Activated gamma-delta T cell treated with Interleukin-2 at 50 U/mL for 16 hours (primary cell): ENCODE measurements at regions not wholly inside any gene's neighbourhood (a gene's known extent, or its start where the extent isn't known, plus 50 kb on each side); places are given as distances from the start of the nearest gene placed in this dataset.

Experiments
- DNase-seq: peaks from one replicate; pipeline ENCODE4 v3.0.0-alpha.2; 2020

- DNase-seq: no peak
These were observed 78.5 kb upstream of the BCL6 start for GRCh38 chr3:187823746-187824145.

- no peak for DNase-seq
These were observed 82.5 kb upstream of the BCL6 start for GRCh38 chr3:187827723-187828122.

GRCh38 chr3:187828579-187829452, 83.5 kb upstream of the BCL6 start:
- no peak for DNase-seq

- DNase-seq: no peak
These were observed 84.9 kb upstream of the BCL6 start for GRCh38 chr3:187830181-187830580.

GRCh38 chr3:187831125-187832051, 86.1 kb upstream of the BCL6 start:
- no peak for DNase-seq

DNA sequence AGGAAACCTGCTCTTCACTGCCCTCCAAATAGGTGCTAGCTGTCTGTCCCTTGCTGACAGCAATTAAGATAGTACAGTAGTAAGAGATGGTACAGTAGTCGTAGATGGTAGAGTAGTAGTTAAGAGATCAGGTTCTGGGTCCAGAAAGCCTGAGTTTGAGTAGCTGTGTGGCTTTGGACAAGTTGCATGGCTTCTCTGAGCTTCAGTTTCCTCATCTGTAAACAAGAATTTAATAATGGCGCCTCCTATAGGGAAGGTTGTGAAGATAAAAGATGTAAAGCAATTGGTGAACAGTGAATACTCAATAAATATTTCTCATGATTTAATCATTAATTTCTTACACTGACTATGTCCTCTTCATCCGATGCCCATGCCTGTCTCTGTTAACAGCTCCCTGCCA, 86.9 kb upstream of the BCL6 start:
- no peak for DNase-seq

DNA sequence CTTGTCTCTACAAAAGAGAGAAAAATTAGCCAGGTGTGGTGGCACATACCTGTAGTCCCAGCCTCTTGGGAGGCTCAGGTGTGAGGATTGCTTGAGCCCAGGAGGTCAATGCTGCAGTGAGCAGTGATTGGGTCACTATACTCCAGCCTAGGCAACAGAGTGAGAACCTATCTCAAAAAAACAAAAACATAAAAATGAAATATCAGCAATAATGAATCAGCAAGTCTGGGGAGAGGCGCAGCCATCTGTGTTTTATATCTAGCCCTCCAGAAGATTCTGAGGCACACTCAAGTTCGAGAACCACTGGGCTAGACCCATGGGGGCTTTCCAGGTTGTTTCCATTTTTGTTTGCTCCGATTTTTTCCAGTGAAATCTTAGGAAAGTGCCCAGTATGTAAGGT, 88.1 kb upstream of the BCL6 start:
- no peak for DNase-seq

- DNase-seq: no peak
These were observed 88.7 kb upstream of the BCL6 start for GRCh38 chr3:187833799-187834578.

DNA sequence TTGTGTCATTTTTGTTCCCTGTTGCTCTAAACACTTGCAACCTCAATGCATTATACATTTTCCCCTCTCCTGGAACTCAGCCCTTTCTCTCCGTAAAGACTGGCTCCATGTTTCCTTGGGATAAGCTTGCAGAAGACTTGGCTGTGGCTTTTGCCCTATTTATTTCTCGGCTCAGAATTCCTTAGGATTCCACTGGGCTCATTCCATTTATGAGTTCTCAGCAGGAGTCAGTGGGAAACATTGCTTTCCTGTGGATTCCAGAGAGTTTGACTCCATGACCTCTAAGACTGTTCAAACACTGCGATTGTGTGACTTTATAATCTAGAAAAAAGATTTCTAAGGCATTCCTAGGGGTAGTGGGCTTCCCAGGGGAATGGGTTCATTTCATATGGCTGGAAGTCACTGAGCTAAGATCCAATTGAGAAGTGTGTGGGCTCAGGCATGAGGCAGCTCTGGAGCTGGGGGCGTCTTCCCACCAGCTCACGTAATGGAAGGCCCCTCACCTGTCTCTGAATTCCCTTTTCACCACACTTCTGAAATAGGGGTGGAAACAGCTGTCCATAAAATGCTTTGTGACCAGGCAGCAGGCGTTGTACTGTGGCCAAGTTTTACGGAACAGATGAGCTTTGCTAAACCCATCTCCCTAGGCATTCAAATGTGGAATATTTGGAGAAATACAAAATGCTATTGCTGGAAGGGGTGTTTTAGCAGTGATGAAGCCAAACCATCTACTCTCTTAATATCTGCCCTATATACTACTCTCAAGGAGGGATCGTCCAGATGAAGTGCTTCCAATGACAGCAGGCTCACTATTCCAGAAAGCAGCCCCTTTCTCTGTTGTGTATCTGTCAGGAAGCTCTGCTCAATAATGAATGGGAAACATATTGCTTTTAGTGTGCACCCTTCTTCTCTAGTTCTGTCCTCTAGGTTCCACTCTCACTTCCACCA, 91.8 kb upstream of the BCL6 start:
- DNase-seq: no peak

DNA sequence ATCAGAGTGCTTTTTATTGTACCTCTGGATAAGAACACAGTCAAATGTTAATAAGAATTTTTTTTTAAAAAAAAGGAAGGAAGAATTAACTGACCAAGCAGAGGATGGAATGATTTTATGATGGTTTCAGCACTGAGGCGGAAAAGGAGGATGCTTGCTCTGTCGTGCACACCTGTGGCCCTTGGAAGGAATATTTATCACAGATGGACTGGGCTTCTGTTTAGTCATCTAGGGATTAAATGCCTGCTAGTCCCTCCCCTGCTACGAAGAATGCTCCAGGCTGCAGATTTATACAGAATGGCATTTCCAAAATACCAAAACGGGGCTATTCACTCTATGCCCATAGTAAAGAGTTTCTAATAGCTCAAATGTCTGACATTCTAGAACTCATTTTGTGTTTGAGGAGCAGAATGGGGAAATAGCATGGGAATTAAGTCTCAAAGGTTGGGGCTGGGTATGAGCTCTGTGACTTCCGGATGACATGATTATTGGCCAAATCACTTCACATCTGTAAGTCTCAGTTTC, 92.8 kb upstream of the BCL6 start:
- DNase-seq: no peak

- no peak for DNase-seq
These were observed 94.2 kb upstream of the BCL6 start for GRCh38 chr3:187839422-187839821.

DNA sequence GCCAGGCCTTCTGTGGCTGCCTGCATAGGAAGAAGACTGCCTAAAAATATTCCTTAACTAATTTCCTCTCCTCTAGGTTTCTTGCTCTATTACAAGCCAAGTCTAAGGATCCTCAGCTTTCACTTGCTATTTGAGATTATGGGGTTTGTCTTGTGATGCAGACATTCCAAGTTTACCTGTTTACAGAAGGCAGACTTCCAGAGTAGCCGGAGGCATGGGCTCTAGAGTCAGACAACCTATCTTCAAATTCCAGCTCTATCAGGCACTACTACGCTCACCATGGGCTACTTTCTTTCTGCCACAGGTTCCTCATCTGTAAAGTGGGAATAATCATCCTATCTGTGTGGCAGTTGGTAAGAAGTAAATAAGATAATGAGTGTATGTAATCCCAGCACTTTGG, 95.6 kb upstream of the BCL6 start:
- DNase-seq: no peak

DNA sequence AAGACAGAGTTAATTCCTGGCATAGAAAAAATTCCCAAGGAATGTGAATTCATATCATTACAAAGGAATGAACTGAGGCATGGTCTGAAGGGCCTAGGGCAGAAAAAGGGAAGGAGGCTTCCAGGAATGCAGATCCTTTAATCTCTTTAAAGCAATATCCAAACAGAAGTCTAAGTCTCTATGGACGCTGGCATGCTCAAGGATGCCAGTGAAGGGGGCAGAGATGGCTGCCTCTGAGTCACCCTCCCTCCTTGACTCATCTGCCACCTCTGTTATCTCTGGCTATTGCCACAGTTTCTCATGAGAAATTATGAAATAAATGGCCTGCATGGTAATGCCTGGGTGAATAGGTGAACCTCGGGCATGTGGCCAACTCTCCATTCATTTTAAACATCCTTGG, 96.3 kb upstream of the BCL6 start:
- no peak for DNase-seq

- DNase-seq: no peak
These were observed 98.4 kb upstream of the BCL6 start for GRCh38 chr3:187843654-187844053.

- no peak for DNase-seq
These were observed 99.4 kb upstream of the BCL6 start for GRCh38 chr3:187844708-187845107.

DNA sequence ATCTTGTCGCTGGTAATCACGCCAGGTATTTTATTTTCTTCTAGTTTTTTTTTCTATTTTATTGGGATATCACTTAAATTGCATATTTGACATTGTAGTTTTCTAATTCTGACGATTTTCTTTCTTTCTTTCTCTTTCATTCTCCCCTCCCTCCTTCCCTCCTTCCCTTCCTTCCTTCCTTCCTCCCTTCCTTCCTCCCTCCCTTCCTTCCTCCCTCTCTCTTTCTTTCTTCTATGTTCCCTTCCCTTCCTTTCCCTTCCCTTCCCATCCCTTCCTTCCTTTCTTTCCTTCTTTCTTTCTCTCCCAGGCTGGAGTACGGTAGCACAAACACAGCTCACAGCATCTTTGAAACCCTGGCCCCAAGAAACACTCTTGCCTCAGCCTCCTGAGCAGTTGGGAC, 100.6 kb upstream of the BCL6 start:
- DNase-seq: no peak

DNA sequence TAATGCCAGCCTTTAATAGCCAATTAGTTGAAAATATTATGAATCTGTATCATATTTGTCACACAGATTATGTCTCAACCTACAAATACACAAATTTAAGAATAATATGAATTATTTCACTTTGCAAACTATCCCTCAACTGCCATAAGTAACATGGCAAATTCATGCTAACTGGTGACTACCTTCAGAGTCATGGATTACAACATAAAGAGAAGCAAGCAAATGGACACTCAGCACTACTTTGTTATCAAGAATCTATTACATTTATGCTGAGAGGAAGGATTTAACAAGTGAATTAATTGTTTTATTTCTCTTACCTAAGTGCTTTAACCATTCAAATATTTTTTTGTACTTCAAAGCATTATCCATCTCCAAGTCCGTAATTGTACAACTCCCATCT, 103.1 kb upstream of the BCL6 start:
- no peak for DNase-seq

GRCh38 chr3:187849016-187849654, 103.9 kb upstream of the BCL6 start:
- DNase-seq: no peak

GRCh38 chr3:187850258-187850921, 105.1 kb upstream of the BCL6 start:
- no peak for DNase-seq
